ENCODE measurements at regions not wholly inside any gene's neighbourhood (a gene's known extent, or its start where the extent isn't known, plus 50 kb on each side); places are given as distances from the start of the nearest gene placed in this dataset.

- TF ChIP-seq CTCF (IDR thresholded peaks at IDR 0.05) (no peak), POLR2A (IDR thresholded peaks at IDR 0.05) (no peak)
These were observed 150.8 kb upstream of the BNIP2 start for GRCh38 chr15:59839906-59840305.

Data from right lobe of liver (tissue), 4 donors.